SH-SY5Y (cell line): ENCODE measurements at regions not wholly inside any gene's neighbourhood (a gene's known extent, or its start where the extent isn't known, plus 50 kb on each side); places are given as distances from the start of the nearest gene placed in this dataset.

ENCODE experiments used
- GATA2 ChIP-seq: IDR thresholded peaks from 2 replicates; pipeline ENCODE4 v1.6.1; 2011; ENCODE audit warnings: mild to moderate bottlenecking, low read depth, low read length
- GATA3 ChIP-seq: IDR thresholded peaks from 2 replicates; pipeline ENCODE4 v1.6.1; 2011; ENCODE audit warnings: low read depth, mild to moderate bottlenecking, low read length, moderate library complexity

DNA sequence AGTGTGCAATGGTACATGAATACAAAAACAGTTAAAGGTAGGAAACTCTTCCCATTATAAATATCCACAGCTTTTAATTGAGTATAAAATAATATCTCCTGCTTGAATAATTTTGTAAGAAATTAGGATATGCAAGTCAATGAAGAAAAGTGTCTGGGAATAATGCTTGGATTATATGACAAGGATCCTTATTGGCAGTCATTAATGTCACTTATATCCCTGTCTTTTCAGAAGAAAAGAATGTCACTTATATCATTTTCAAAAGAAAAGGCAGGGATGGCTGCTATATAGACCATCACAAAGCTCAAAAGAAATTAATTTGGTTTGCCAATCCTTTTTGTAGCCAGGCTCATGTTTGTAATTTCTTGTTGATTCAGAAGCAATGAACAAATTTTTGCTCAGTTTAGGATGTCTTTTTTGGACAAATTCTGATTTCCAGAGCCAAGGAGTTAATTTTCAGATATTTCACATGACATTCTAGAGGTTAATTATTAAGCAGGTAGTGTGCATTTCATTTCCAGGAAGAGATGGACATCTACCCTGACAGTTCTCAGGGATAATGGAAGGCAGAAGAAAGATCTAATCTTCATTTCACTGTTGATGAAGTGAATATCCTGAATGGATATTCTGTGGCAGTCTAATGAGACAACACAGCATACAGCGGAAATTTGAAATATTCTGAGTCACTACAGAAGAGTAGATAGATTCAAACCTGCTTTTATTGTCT, 299.8 kb downstream of the RPS29 start:
- TF ChIP-seq GATA3 = no peak
- TF ChIP-seq GATA2 = no peak
